OCI-LY1 (cell line): ENCODE measurements at regions not wholly inside any gene's neighbourhood (a gene's known extent, or its start where the extent isn't known, plus 50 kb on each side); places are given as distances from the start of the nearest gene placed in this dataset.

Source experiments
- CTCF ChIP-seq: fragments of 200-600 bp; sonication (generic), shearing (Covaris generic); IDR thresholded peaks from 2 replicates; pipeline ENCODE4 v1.5.1; 2017; ENCODE audit warnings: mild to moderate bottlenecking, antibody characterized with exemption, low read length, moderate library complexity, mixed read lengths
- EZH2 ChIP-seq: fragments of 200-600 bp; sonication (generic), shearing (Covaris generic); IDR thresholded peaks from 2 replicates; pipeline ENCODE4 v1.8.0; 2017; ENCODE audit warnings: borderline replicate concordance, mixed run types, mild to moderate bottlenecking, antibody characterized with exemption, low read length, moderate library complexity, mixed read lengths

GRCh38 chr2:176935543-176936102 lies 277.0 kb upstream of the HNRNPA3 start:
- TF ChIP-seq CTCF, result no peak
- TF ChIP-seq EZH2, result no peak
